CD1c-positive myeloid dendritic cell (primary cell): ENCODE measurements at regions not wholly inside any gene's neighbourhood (a gene's known extent, or its start where the extent isn't known, plus 50 kb on each side); places are given as distances from the start of the nearest gene placed in this dataset.

Experiments
- DNase-seq: peaks from one replicate; pipeline ENCODE4 v3.0.0-alpha.2; 2016; ENCODE audit errors: extremely low spot score

GRCh38 chr12:93299262-93299846, 78.4 kb upstream of the NUDT4 start:
- DNase-seq: no peak

- DNase-seq: no peak
These were observed 77.1 kb upstream of the NUDT4 start for GRCh38 chr12:93300611-93301021.

GRCh38 chr12:93302331-93303229, 75.1 kb upstream of the NUDT4 start:
- DNase-seq: peak; percentile 9

- no peak for DNase-seq
These were observed 71.1 kb upstream of the NUDT4 start for GRCh38 chr12:93306636-93307035.

- DNase-seq: no peak
These were observed 69.4 kb upstream of the NUDT4 start for GRCh38 chr12:93308281-93308680.

GRCh38 chr12:93311827-93312226, 65.9 kb upstream of the NUDT4 start:
- no peak for DNase-seq

GRCh38 chr12:93314177-93314497, 63.6 kb upstream of the NUDT4 start:
- DNase-seq: no peak

GRCh38 chr12:93315385-93315906, 62.3 kb upstream of the NUDT4 start:
- no peak for DNase-seq

GRCh38 chr12:93315907-93316622, 61.7 kb upstream of the NUDT4 start:
- no peak for DNase-seq

- DNase-seq: no peak
These were observed 61.1 kb upstream of the NUDT4 start for GRCh38 chr12:93316623-93316971.

GRCh38 chr12:93317227-93317626, 60.5 kb upstream of the NUDT4 start:
- DNase-seq: peak; percentile 20

GRCh38 chr12:93318720-93319522, 58.8 kb upstream of the NUDT4 start:
- DNase-seq: no peak

- DNase-seq: no peak
These were observed 58.1 kb upstream of the NUDT4 start for GRCh38 chr12:93319523-93320050.

GRCh38 chr12:93322784-93323183, 54.9 kb upstream of the NUDT4 start:
- DNase-seq: no peak

- no peak for DNase-seq
These were observed 53.9 kb upstream of the NUDT4 start for GRCh38 chr12:93323625-93324329.

GRCh38 chr12:93325855-93326254, 51.9 kb upstream of the NUDT4 start:
- no peak for DNase-seq
